ENCODE measurements at regions not wholly inside any gene's neighbourhood (a gene's known extent, or its start where the extent isn't known, plus 50 kb on each side); places are given as distances from the start of the nearest gene placed in this dataset.

DNA sequence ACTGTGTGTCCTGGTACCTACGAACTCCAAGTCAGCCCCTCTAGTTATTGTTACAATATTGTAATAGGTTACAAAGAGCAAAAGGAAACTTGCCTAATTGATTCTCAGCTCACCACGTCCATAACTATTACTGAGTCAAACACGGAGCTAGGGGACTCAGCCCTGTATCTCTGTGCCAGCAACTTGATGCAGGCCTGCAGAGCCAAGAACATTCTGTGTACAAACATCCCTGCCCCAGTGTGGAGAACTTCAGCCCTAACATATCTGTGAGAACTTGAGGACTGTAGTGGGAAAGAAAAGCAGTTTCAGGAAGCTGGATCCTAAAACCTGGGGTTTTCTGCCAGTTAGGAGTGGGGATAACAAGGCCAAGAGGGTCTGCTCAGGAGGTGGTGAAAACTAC, 114.9 kb upstream of the PRSS58 start:
- H3K9me3 ChIP-seq (ENCODE audit: control insufficient read depth, low read length), result no peaks in the 10 kb centered on the region
- no peaks in the 10 kb centered on the region for H3K36me3 ChIP-seq (ENCODE audit: control insufficient read depth, insufficient read depth, low read length)
- no peak overlapping the region for H3K9ac ChIP-seq (ENCODE audit: low read length)
- peaks cover 11% of the 10 kb centered on the region for H3K4me1 ChIP-seq (ENCODE audit: control insufficient read depth, insufficient read depth, low read length)
- H3K4me3 ChIP-seq (ENCODE audit: low read length), result no peak overlapping the region
- no peaks in the 10 kb centered on the region for H3K27me3 ChIP-seq (ENCODE audit: control insufficient read depth, insufficient read depth, low read length)

- Histone ChIP-seq H3K4me3 (ENCODE audit: low read length) (no peak overlapping the region), H3K9me3 (ENCODE audit: control insufficient read depth, low read length) (no peaks in the 10 kb centered on the region), H3K9ac (ENCODE audit: low read length) (no peak overlapping the region), H3K27me3 (ENCODE audit: control insufficient read depth, insufficient read depth, low read length) (no peaks in the 10 kb centered on the region), H3K4me1 (ENCODE audit: control insufficient read depth, insufficient read depth, low read length) (peaks cover 11% of the 10 kb centered on the region), H3K36me3 (ENCODE audit: control insufficient read depth, insufficient read depth, low read length) (no peaks in the 10 kb centered on the region)
These were observed 113.9 kb upstream of the PRSS58 start for GRCh38 chr7:142371586-142372377.

DNA sequence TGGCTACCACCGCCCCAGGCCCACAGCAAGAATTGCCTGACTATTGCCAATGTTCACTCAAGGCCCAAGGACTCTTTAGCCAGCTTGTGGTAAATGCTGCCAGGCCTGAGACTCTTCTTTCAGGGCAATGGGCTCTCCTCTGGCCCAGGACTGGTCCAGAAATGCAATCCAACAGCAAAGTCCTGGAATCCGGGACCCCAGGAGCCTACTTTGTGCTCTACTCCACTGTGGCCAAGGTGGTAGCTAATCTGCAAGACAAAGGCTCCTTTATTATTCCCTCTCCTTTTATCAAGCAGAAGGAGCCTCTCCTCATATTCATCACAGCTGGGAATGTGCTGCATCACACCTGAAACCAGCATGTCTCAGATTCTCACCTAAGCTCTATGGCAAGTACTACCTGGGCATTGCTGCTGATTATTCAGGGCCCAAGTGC, 107.6 kb upstream of the PRSS58 start:
- Histone ChIP-seq H3K9me3 (ENCODE audit: control insufficient read depth, low read length) (no peaks in the 10 kb centered on the region), H3K4me3 (ENCODE audit: low read length) (no peak overlapping the region), H3K4me1 (ENCODE audit: control insufficient read depth, insufficient read depth, low read length) (no peaks in the 10 kb centered on the region), H3K27me3 (ENCODE audit: control insufficient read depth, insufficient read depth, low read length) (no peaks in the 10 kb centered on the region), H3K9ac (ENCODE audit: low read length) (no peak overlapping the region), H3K36me3 (ENCODE audit: control insufficient read depth, insufficient read depth, low read length) (no peaks in the 10 kb centered on the region)

- no peaks in the 10 kb centered on the region for H3K9me3 ChIP-seq (ENCODE audit: control insufficient read depth, low read length)
- H3K36me3 ChIP-seq (ENCODE audit: control insufficient read depth, insufficient read depth, low read length), result no peaks in the 10 kb centered on the region
- no peaks in the 10 kb centered on the region for H3K27me3 ChIP-seq (ENCODE audit: control insufficient read depth, insufficient read depth, low read length)
- H3K9ac ChIP-seq (ENCODE audit: low read length), result no peak overlapping the region
- no peaks in the 10 kb centered on the region for H3K4me1 ChIP-seq (ENCODE audit: control insufficient read depth, insufficient read depth, low read length)
- no peak overlapping the region for H3K4me3 ChIP-seq (ENCODE audit: low read length)
These were observed 106.7 kb upstream of the PRSS58 start for GRCh38 chr7:142364551-142364950.

- H3K9me3 ChIP-seq (ENCODE audit: control insufficient read depth, low read length), result no peaks in the 10 kb centered on the region
- H3K4me3 ChIP-seq (ENCODE audit: low read length), result no peak overlapping the region
- no peaks in the 10 kb centered on the region for H3K36me3 ChIP-seq (ENCODE audit: control insufficient read depth, insufficient read depth, low read length)
- no peaks in the 10 kb centered on the region for H3K27me3 ChIP-seq (ENCODE audit: control insufficient read depth, insufficient read depth, low read length)
- H3K4me1 ChIP-seq (ENCODE audit: control insufficient read depth, insufficient read depth, low read length), result no peaks in the 10 kb centered on the region
- H3K9ac ChIP-seq (ENCODE audit: low read length), result no peak overlapping the region
These were observed 104.5 kb upstream of the PRSS58 start for GRCh38 chr7:142362349-142362748.

DNA sequence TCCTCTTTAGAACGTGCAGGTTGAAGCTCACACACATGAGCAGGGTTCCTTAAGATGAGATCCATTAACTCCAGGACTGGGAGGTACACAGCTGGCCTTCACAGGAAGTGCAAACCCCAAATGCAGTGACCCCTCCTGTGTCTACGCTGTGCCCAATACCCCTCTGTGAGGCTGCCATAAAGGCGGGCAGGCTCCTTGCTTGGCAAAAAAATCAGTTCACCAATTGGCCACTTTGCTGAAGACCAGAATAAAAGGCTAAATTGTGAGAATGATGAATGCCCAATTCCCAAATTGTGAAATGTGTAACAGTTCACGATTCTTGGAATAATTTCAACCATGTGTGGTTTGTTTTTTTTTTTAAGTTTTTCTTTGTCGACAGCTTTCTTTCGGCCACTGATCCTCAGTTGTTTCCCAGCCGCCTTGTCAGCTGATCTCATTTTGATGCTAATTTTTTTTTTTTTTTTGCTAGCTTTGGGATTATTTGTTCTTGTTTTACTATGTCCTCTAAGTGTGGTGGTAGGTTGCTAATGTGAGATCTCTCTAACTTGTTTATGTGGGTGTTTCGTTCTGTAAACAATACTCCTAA, 101.9 kb upstream of the PRSS58 start:
- no peak overlapping the region for H3K4me3 ChIP-seq (ENCODE audit: low read length)
- H3K27me3 ChIP-seq (ENCODE audit: control insufficient read depth, insufficient read depth, low read length), result no peaks in the 10 kb centered on the region
- H3K4me1 ChIP-seq (ENCODE audit: control insufficient read depth, insufficient read depth, low read length), result no peaks in the 10 kb centered on the region
- no peaks in the 10 kb centered on the region for H3K36me3 ChIP-seq (ENCODE audit: control insufficient read depth, insufficient read depth, low read length)
- no peaks in the 10 kb centered on the region for H3K9me3 ChIP-seq (ENCODE audit: control insufficient read depth, low read length)
- no peak overlapping the region for H3K9ac ChIP-seq (ENCODE audit: low read length)

- H3K27me3 ChIP-seq (ENCODE audit: control insufficient read depth, insufficient read depth, low read length), result no peaks in the 10 kb centered on the region
- no peak overlapping the region for H3K9ac ChIP-seq (ENCODE audit: low read length)
- no peaks in the 10 kb centered on the region for H3K4me1 ChIP-seq (ENCODE audit: control insufficient read depth, insufficient read depth, low read length)
- no peak overlapping the region for H3K4me3 ChIP-seq (ENCODE audit: low read length)
- H3K9me3 ChIP-seq (ENCODE audit: control insufficient read depth, low read length), result no peaks in the 10 kb centered on the region
- no peaks in the 10 kb centered on the region for H3K36me3 ChIP-seq (ENCODE audit: control insufficient read depth, insufficient read depth, low read length)
These were observed 100.2 kb upstream of the PRSS58 start for GRCh38 chr7:142357953-142358520.

- no peaks in the 10 kb centered on the region for H3K27me3 ChIP-seq (ENCODE audit: control insufficient read depth, insufficient read depth, low read length)
- H3K4me1 ChIP-seq (ENCODE audit: control insufficient read depth, insufficient read depth, low read length), result no peaks in the 10 kb centered on the region
- H3K36me3 ChIP-seq (ENCODE audit: control insufficient read depth, insufficient read depth, low read length), result no peaks in the 10 kb centered on the region
- H3K4me3 ChIP-seq (ENCODE audit: low read length), result no peak overlapping the region
- H3K9ac ChIP-seq (ENCODE audit: low read length), result no peak overlapping the region
- no peaks in the 10 kb centered on the region for H3K9me3 ChIP-seq (ENCODE audit: control insufficient read depth, low read length)
These were observed 98.3 kb upstream of the PRSS58 start for GRCh38 chr7:142356166-142356565.

- H3K9me3 ChIP-seq (ENCODE audit: control insufficient read depth, low read length), result no peaks in the 10 kb centered on the region
- no peaks in the 10 kb centered on the region for H3K4me1 ChIP-seq (ENCODE audit: control insufficient read depth, insufficient read depth, low read length)
- H3K9ac ChIP-seq (ENCODE audit: low read length), result no peak overlapping the region
- H3K4me3 ChIP-seq (ENCODE audit: low read length), result no peak overlapping the region
- H3K27me3 ChIP-seq (ENCODE audit: control insufficient read depth, insufficient read depth, low read length), result no peaks in the 10 kb centered on the region
- no peaks in the 10 kb centered on the region for H3K36me3 ChIP-seq (ENCODE audit: control insufficient read depth, insufficient read depth, low read length)
These were observed 97.5 kb upstream of the PRSS58 start for GRCh38 chr7:142355328-142355727.

GRCh38 chr7:142353147-142354060, 95.5 kb upstream of the PRSS58 start:
- H3K4me1 ChIP-seq (ENCODE audit: control insufficient read depth, insufficient read depth, low read length), result no peaks in the 10 kb centered on the region
- H3K36me3 ChIP-seq (ENCODE audit: control insufficient read depth, insufficient read depth, low read length), result no peaks in the 10 kb centered on the region
- H3K9ac ChIP-seq (ENCODE audit: low read length), result no peak overlapping the region

GRCh38 chr7:142352543-142352942, 94.7 kb upstream of the PRSS58 start:
- Histone ChIP-seq H3K27me3 (ENCODE audit: control insufficient read depth, insufficient read depth, low read length) (no peaks in the 10 kb centered on the region), H3K9ac (ENCODE audit: low read length) (no peak overlapping the region), H3K36me3 (ENCODE audit: control insufficient read depth, insufficient read depth, low read length) (no peaks in the 10 kb centered on the region), H3K4me1 (ENCODE audit: control insufficient read depth, insufficient read depth, low read length) (no peaks in the 10 kb centered on the region), H3K4me3 (ENCODE audit: low read length) (no peak overlapping the region), H3K9me3 (ENCODE audit: control insufficient read depth, low read length) (no peaks in the 10 kb centered on the region)

More at GRCh38 chr7:142353147-142354060, 95.5 kb upstream of the PRSS58 start:
- H3K9me3 ChIP-seq (ENCODE audit: control insufficient read depth, low read length), result no peaks in the 10 kb centered on the region
- no peak overlapping the region for H3K4me3 ChIP-seq (ENCODE audit: low read length)
- H3K27me3 ChIP-seq (ENCODE audit: control insufficient read depth, insufficient read depth, low read length), result no peaks in the 10 kb centered on the region
